ENCODE measurements at regions not wholly inside any gene's neighbourhood (a gene's known extent, or its start where the extent isn't known, plus 50 kb on each side); places are given as distances from the start of the nearest gene placed in this dataset.

DNA sequence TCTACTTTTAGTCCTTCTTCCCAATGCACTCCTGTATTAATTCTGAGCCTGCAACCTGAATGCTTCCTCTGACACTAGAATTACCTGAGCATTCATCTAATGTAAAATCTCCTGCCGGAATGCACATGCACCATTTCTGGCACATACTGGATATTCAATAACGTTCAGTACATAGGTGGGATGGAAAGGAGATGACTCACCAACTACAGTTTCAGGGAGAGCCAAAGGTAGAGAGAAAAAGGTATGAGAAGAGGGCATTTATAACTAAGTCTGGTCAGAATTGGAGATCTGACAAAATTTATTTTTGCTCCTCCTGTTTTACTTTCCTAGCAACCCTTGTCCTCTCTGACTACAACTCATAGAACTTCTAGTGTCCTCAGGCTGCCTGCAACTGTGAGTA is 1954.1 kb upstream of the CELF4 start:
- no peaks in the 10 kb centered on the region for H3K4me1 ChIP-seq
- no peaks in the 10 kb centered on the region for H3K9me3 ChIP-seq
- no peak overlapping the region for H3K27ac ChIP-seq
- no peaks in the 10 kb centered on the region for H3K27me3 ChIP-seq
- intact Hi-C loops (cut with DNase I; ENCODE audit: low total_unique reads), result no loop called here
- no peaks in the 10 kb centered on the region for H3K36me3 ChIP-seq
- no peak overlapping the region for H3K4me3 ChIP-seq
- TF ChIP-seq POLR2AphosphoS5 (IDR thresholded peaks at IDR 0.05) (no peak), POLR2A (IDR thresholded peaks at IDR 0.05) (no peak)
- TF ChIP-seq, protein P1, sequence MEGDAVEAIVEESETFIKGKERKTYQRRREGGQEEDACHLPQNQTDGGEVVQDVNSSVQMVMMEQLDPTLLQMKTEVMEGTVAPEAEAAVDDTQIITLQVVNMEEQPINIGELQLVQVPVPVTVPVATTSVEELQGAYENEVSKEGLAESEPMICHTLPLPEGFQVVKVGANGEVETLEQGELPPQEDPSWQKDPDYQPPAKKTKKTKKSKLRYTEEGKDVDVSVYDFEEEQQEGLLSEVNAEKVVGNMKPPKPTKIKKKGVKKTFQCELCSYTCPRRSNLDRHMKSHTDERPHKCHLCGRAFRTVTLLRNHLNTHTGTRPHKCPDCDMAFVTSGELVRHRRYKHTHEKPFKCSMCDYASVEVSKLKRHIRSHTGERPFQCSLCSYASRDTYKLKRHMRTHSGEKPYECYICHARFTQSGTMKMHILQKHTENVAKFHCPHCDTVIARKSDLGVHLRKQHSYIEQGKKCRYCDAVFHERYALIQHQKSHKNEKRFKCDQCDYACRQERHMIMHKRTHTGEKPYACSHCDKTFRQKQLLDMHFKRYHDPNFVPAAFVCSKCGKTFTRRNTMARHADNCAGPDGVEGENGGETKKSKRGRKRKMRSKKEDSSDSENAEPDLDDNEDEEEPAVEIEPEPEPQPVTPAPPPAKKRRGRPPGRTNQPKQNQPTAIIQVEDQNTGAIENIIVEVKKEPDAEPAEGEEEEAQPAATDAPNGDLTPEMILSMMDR (IDR thresholded peaks at IDR 0.05), result no peak
- no peak for DNase-seq (ENCODE audit: low spot score in 2 of 2)

DNA sequence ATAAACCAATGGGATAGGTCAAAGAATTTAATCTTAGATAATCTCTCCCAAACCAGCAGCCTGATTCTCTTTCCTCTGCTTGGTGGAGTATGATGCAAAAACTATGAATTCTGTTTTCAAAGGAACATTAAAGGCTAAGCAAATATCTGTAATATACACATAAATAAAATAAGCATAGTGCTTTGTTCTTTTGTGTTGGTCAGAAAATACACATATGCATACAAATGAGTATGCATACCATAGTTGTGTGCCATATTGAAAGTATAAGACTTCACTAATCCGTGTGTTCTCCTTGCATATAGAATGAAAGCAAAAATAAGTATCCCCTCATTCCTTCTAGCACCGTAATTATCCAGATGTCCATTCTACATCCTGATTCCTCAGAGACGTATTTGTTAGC is 1949.7 kb upstream of the CELF4 start:
- H3K27ac ChIP-seq, result no peak overlapping the region
- TF ChIP-seq POLR2A (IDR thresholded peaks at IDR 0.05), result no peak
- TF ChIP-seq POLR2AphosphoS5 (IDR thresholded peaks at IDR 0.05), result no peak
- TF ChIP-seq, protein P1 (IDR thresholded peaks at IDR 0.05), result no peak
- intact Hi-C loops (cut with DNase I; ENCODE audit: low total_unique reads), result no loop called here
- no peaks in the 10 kb centered on the region for H3K9me3 ChIP-seq
- H3K4me3 ChIP-seq, result no peak overlapping the region
- no peaks in the 10 kb centered on the region for H3K4me1 ChIP-seq
- no peaks in the 10 kb centered on the region for H3K27me3 ChIP-seq
- H3K36me3 ChIP-seq, result no peaks in the 10 kb centered on the region
- no peak for DNase-seq (ENCODE audit: low spot score in 2 of 2)

DNA sequence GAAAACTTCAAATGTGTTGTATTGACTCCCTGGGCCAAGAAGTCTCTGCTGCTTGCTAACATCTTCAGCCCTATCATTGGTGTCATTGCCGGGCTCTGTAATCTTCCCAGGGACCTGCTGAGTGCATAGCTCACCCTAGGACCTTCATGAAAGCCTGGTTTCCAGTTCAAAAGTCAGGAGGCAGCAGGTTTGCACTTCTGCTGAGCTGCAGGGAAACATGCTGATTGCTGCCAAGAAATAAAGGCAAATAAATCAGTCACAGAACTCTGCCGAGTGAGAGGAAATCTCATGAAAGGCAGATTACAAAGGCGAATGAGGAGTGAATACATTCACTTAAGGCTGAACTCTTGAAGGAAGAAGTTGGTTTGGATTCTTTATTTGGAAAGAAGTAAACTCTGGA is 1947.6 kb upstream of the CELF4 start:
- TF ChIP-seq POLR2AphosphoS5 (IDR thresholded peaks at IDR 0.05) (no peak), POLR2A (IDR thresholded peaks at IDR 0.05) (no peak)
- TF ChIP-seq, protein P1 (IDR thresholded peaks at IDR 0.05), result no peak
- Histone ChIP-seq H3K27me3 (no peaks in the 10 kb centered on the region), H3K27ac (no peak overlapping the region), H3K9me3 (no peaks in the 10 kb centered on the region), H3K36me3 (no peaks in the 10 kb centered on the region), H3K4me1 (no peaks in the 10 kb centered on the region), H3K4me3 (no peak overlapping the region)
- intact Hi-C loops (cut with DNase I; ENCODE audit: low total_unique reads), result no loop called here
- no peak for DNase-seq (ENCODE audit: low spot score in 2 of 2)

- Histone ChIP-seq H3K4me3 (no peak overlapping the region), H3K4me1 (no peaks in the 10 kb centered on the region), H3K36me3 (no peaks in the 10 kb centered on the region), H3K27me3 (no peaks in the 10 kb centered on the region), H3K27ac (no peak overlapping the region), H3K9me3 (no peaks in the 10 kb centered on the region)
- no peak for DNase-seq (ENCODE audit: low spot score in 2 of 2)
- intact Hi-C loops (cut with DNase I; ENCODE audit: low total_unique reads), result no loop called here
- TF ChIP-seq POLR2A (IDR thresholded peaks at IDR 0.05), result no peak
- no peak for TF ChIP-seq POLR2AphosphoS5 (IDR thresholded peaks at IDR 0.05)
- TF ChIP-seq, protein P1 (IDR thresholded peaks at IDR 0.05), result no peak
Measured at GRCh38 chr18:39506581-39507330, 1941.2 kb upstream of the CELF4 start.

DNA sequence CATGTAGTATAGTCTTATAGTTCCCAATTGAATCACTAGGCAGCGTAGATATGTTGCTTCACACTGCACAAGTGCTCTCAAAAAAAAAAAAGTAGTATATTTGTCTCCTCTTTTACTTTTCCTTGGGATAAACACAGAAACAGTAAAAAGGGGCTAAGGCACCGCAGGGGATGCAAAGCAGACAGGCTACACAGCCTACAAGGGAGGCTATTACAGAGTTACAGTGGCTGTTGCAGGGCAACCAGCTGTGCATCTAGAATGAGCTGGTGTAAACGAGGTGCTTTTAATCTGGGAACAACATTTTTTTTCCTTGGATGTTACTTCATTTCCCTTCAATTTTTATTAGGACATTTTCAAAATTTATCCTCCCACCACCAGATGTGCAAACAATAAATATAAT is 1934.7 kb upstream of the CELF4 start:
- intact Hi-C loops (cut with DNase I; ENCODE audit: low total_unique reads), result no loop called here
- H3K27ac ChIP-seq, result no peak overlapping the region

More for the DNA sequence above, 1934.7 kb upstream of the CELF4 start:
- Histone ChIP-seq H3K4me1 (no peaks in the 10 kb centered on the region), H3K9me3 (no peaks in the 10 kb centered on the region), H3K4me3 (no peak overlapping the region), H3K27me3 (no peaks in the 10 kb centered on the region), H3K36me3 (no peaks in the 10 kb centered on the region)
- no peak for DNase-seq (ENCODE audit: low spot score in 2 of 2)
- no peak for TF ChIP-seq POLR2A (IDR thresholded peaks at IDR 0.05)
